Islet precursor cell (in vitro differentiated cells): ENCODE measurements at regions not wholly inside any gene's neighbourhood (a gene's known extent, or its start where the extent isn't known, plus 50 kb on each side); places are given as distances from the start of the nearest gene placed in this dataset.

Experiments
- DNase-seq: peaks from one replicate; pipeline ENCODE4 v3.0.0-alpha.2; 2018

- no peak for DNase-seq
Measured at GRCh38 chr2:155250800-155251199, 552.3 kb downstream of the KCNJ3 start.

GRCh38 chr2:155240176-155240575 is 541.7 kb downstream of the KCNJ3 start:
- DNase-seq = no peak

- no peak for DNase-seq
Measured at GRCh38 chr2:155235710-155236109, 537.2 kb downstream of the KCNJ3 start.

- DNase-seq = no peak
Measured at GRCh38 chr2:155223781-155224406, 525.4 kb downstream of the KCNJ3 start.

- DNase-seq = no peak
Measured at GRCh38 chr2:155218945-155219344, 520.5 kb downstream of the KCNJ3 start.

GRCh38 chr2:155218292-155218924 is 519.9 kb downstream of the KCNJ3 start:
- DNase-seq = no peak

- DNase-seq = no peak
Measured at GRCh38 chr2:155215037-155215707, 516.7 kb downstream of the KCNJ3 start.

GRCh38 chr2:155209696-155210450 is 511.4 kb downstream of the KCNJ3 start:
- no peak for DNase-seq

- DNase-seq = no peak
Measured at GRCh38 chr2:155203178-155203577, 504.7 kb downstream of the KCNJ3 start.

GRCh38 chr2:155200753-155201152 is 502.3 kb downstream of the KCNJ3 start:
- DNase-seq = no peak

- no peak for DNase-seq
Measured at GRCh38 chr2:155190342-155190741, 491.8 kb downstream of the KCNJ3 start.

GRCh38 chr2:155178921-155179320 is 480.4 kb downstream of the KCNJ3 start:
- DNase-seq = no peak

- no peak for DNase-seq
Measured at GRCh38 chr2:155176345-155176744, 477.9 kb downstream of the KCNJ3 start.

- peak; percentile 62 for DNase-seq
Measured at GRCh38 chr2:155169317-155169716, 470.8 kb downstream of the KCNJ3 start.

- DNase-seq = no peak
Measured at GRCh38 chr2:155162494-155162893, 464.0 kb downstream of the KCNJ3 start.

- DNase-seq = no peak
Measured at GRCh38 chr2:155161314-155161713, 462.8 kb downstream of the KCNJ3 start.

- DNase-seq = no peak
Measured at GRCh38 chr2:155157711-155158110, 459.2 kb downstream of the KCNJ3 start.

GRCh38 chr2:155157065-155157464 is 458.6 kb downstream of the KCNJ3 start:
- DNase-seq = no peak

GRCh38 chr2:155151945-155152344 is 453.4 kb downstream of the KCNJ3 start:
- no peak for DNase-seq

- DNase-seq = no peak
Measured at GRCh38 chr2:155151472-155151871, 453.0 kb downstream of the KCNJ3 start.

- no peak for DNase-seq
Measured at GRCh38 chr2:155145758-155146229, 447.3 kb downstream of the KCNJ3 start.

- DNase-seq = no peak
Measured at GRCh38 chr2:155141418-155141817, 442.9 kb downstream of the KCNJ3 start.

GRCh38 chr2:155125585-155126230 is 427.2 kb downstream of the KCNJ3 start:
- DNase-seq = no peak
